A549 (cell line): ENCODE measurements at regions not wholly inside any gene's neighbourhood (a gene's known extent, or its start where the extent isn't known, plus 50 kb on each side); places are given as distances from the start of the nearest gene placed in this dataset.

ENCODE experiments used
- CHD2 ChIP-seq: fragments of 150-350 bp; IDR thresholded peaks from 2 replicates; pipeline ENCODE4 v1.6.1; 2014; ENCODE audit warnings: low read length; ENCODE audit not compliant: partially characterized antibody
- EP300 ChIP-seq, 2 experiments: fragments of >200 bp; sonication (Bioruptor Twin); formaldehyde crosslinking; IDR thresholded peaks; 2 replicates in 1 of 2; 3 replicates in 1 of 2; pipeline ENCODE4 v1.6.1; 2016 to 2017
- JUN ChIP-seq, 2 experiments: fragments of >200 bp; sonication (Bioruptor Twin); formaldehyde crosslinking; IDR thresholded peaks; 2 replicates in 1 of 2; 3 replicates in 1 of 2; pipeline ENCODE4 v1.6.1; 2016 to 2017
- NR3C1 ChIP-seq: fragments of >200 bp; sonication (Bioruptor Twin); formaldehyde crosslinking; IDR thresholded peaks from 3 replicates; pipeline ENCODE4 v1.6.1; 2017
- POLR2A ChIP-seq: IDR thresholded peaks from 2 replicates; pipeline ENCODE4 v1.6.1; 2012; ENCODE audit warnings: mild to moderate bottlenecking, low read length
- POLR2AphosphoS2 ChIP-seq: conservative IDR thresholded peaks from 2 replicates; pipeline ENCODE4 v1.6.1; 2012; ENCODE audit warnings: low read length, improper control_type of control experiment, inconsistent platforms
- RAD21 ChIP-seq, 2 experiments: fragments of >200 bp in 1 of 2; sonication (Bioruptor Twin) in 1 of 2; formaldehyde crosslinking in 1 of 2; IDR thresholded peaks in 1 of 2; conservative IDR thresholded peaks in 1 of 2; 2 replicates in 1 of 2; 3 replicates in 1 of 2; pipeline ENCODE4 v1.6.1; 2012 to 2018; ENCODE audit warnings: inconsistent platforms in 1 of 2
- RCOR1 ChIP-seq: fragments of 150-350 bp; IDR thresholded peaks from 2 replicates; pipeline ENCODE4 v1.6.1; 2014; ENCODE audit warnings: antibody characterized with exemption, low read length, low read depth
- TF ChIP-seq, protein P1 (sequence below): IDR thresholded peaks from 2 replicates; pipeline ENCODE4 v1.6.1; 2012
- TF ChIP-seq, protein P2 (sequence below): fragments of >200 bp; sonication (Bioruptor Twin); formaldehyde crosslinking; IDR thresholded peaks from 3 replicates; pipeline ENCODE4 v1.5.1; 2016

DNA sequence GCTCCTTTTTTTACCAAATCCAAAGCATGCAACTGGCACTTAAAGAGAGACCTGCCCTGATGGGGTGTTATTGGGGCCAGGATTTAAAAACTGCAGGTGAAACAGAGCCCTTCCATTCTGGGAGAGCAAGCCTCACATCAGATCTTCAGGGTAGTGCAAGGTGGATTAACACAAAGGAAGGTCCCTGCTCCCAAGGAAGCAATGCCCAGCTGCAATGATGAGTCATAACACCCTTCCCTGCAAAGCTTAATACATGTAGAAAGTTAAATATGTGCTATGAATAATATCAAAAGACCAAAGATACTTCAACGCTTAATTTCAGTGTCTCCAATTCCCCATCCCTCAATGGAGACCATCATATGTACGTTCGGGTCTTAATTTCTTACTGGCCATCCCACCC lies 508.0 kb downstream of the OMA1 start:
- TF ChIP-seq POLR2A (no peak), JUN (IDR thresholded peaks at IDR 0.05) (no peak), EP300 (IDR thresholded peaks at IDR 0.05) (no peak), RAD21 (conservative IDR thresholded peaks at IDR 0.05 in 1 of 2, IDR thresholded peaks at IDR 0.05 in 1 of 2) (no peak), RCOR1 (no peak), POLR2AphosphoS2 (no peak), NR3C1 (no peak), CHD2 (no peak)
- TF ChIP-seq, protein P1, sequence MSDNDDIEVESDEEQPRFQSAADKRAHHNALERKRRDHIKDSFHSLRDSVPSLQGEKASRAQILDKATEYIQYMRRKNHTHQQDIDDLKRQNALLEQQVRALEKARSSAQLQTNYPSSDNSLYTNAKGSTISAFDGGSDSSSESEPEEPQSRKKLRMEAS: no peak
- TF ChIP-seq, protein P2, sequence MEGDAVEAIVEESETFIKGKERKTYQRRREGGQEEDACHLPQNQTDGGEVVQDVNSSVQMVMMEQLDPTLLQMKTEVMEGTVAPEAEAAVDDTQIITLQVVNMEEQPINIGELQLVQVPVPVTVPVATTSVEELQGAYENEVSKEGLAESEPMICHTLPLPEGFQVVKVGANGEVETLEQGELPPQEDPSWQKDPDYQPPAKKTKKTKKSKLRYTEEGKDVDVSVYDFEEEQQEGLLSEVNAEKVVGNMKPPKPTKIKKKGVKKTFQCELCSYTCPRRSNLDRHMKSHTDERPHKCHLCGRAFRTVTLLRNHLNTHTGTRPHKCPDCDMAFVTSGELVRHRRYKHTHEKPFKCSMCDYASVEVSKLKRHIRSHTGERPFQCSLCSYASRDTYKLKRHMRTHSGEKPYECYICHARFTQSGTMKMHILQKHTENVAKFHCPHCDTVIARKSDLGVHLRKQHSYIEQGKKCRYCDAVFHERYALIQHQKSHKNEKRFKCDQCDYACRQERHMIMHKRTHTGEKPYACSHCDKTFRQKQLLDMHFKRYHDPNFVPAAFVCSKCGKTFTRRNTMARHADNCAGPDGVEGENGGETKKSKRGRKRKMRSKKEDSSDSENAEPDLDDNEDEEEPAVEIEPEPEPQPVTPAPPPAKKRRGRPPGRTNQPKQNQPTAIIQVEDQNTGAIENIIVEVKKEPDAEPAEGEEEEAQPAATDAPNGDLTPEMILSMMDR: no peak
